HG03469 (cell line): ENCODE measurements at regions not wholly inside any gene's neighbourhood (a gene's known extent, or its start where the extent isn't known, plus 50 kb on each side); places are given as distances from the start of the nearest gene placed in this dataset.

Experiments used
- ATAC-seq: cut with Tn5 transposase; IDR thresholded peaks from one replicate; pipeline ENCODE4 v1.9.1; 2021; ENCODE audit warnings: mild to moderate bottlenecking, moderate library complexity, moderate number of reproducible peaks; ENCODE audit not compliant: unreplicated experiment

GRCh38 chrX:43559644-43560043, 96.5 kb upstream of the MAOA start:
- ATAC-seq, result no peak

- no peak for ATAC-seq
These were observed 95.7 kb upstream of the MAOA start for GRCh38 chrX:43560247-43560946.

GRCh38 chrX:43562372-43562771, 93.7 kb upstream of the MAOA start:
- ATAC-seq, result no peak

- ATAC-seq, result no peak
These were observed 91.1 kb upstream of the MAOA start for GRCh38 chrX:43564953-43565352.

- ATAC-seq, result no peak
These were observed 89.9 kb upstream of the MAOA start for GRCh38 chrX:43566170-43566569.

- ATAC-seq, result no peak
These were observed 82.6 kb upstream of the MAOA start for GRCh38 chrX:43573441-43574015.

GRCh38 chrX:43580621-43581020, 75.5 kb upstream of the MAOA start:
- ATAC-seq, result no peak

GRCh38 chrX:43581167-43581566, 74.9 kb upstream of the MAOA start:
- no peak for ATAC-seq

GRCh38 chrX:43581888-43582539, 74.1 kb upstream of the MAOA start:
- ATAC-seq, result no peak

GRCh38 chrX:43582540-43582913, 73.6 kb upstream of the MAOA start:
- no peak for ATAC-seq

- no peak for ATAC-seq
These were observed 70.2 kb upstream of the MAOA start for GRCh38 chrX:43585922-43586321.

GRCh38 chrX:43586830-43587229, 69.3 kb upstream of the MAOA start:
- no peak for ATAC-seq

GRCh38 chrX:43589735-43590134, 66.4 kb upstream of the MAOA start:
- ATAC-seq, result no peak

- ATAC-seq, result no peak
These were observed 65.9 kb upstream of the MAOA start for GRCh38 chrX:43590150-43590549.

- ATAC-seq, result no peak
These were observed 63.5 kb upstream of the MAOA start for GRCh38 chrX:43592597-43592996.

- no peak for ATAC-seq
These were observed 60.2 kb upstream of the MAOA start for GRCh38 chrX:43595931-43596330.

GRCh38 chrX:43604753-43605152, 51.3 kb upstream of the MAOA start:
- ATAC-seq, result no peak

- no peak for ATAC-seq
These were observed 50.7 kb upstream of the MAOA start for GRCh38 chrX:43605351-43605750.
